ENCODE measurements at regions not wholly inside any gene's neighbourhood (a gene's known extent, or its start where the extent isn't known, plus 50 kb on each side); places are given as distances from the start of the nearest gene placed in this dataset.
"Not testable (repeated sequence)": the region's sequence is repeated elsewhere in the genome, so short reads cannot be mapped to it uniquely, and the experiment has no call there.

GRCh38 chr4:107442538-107443111 is 277.4 kb downstream of the PAPSS1 start:
- H3K27ac ChIP-seq = no peak overlapping the region

GRCh38 chr4:107439401-107439800 is 280.6 kb downstream of the PAPSS1 start:
- H3K27ac ChIP-seq = no peak overlapping the region
- no peak for TF ChIP-seq CTCF (conservative IDR thresholded peaks at IDR 0.05)

More at GRCh38 chr4:107442538-107443111, 277.4 kb downstream of the PAPSS1 start:
- no peak for TF ChIP-seq CTCF (conservative IDR thresholded peaks at IDR 0.05)

GRCh38 chr4:107436471-107436870 is 283.6 kb downstream of the PAPSS1 start:
- not testable (repeated sequence) for H3K27ac ChIP-seq

- H3K27ac ChIP-seq = no peak overlapping the region
- TF ChIP-seq CTCF (conservative IDR thresholded peaks at IDR 0.05) = no peak
Observed at GRCh38 chr4:107432451-107432850, 287.6 kb downstream of the PAPSS1 start.

- TF ChIP-seq CTCF (conservative IDR thresholded peaks at IDR 0.05) = no peak
- H3K27ac ChIP-seq = no peak overlapping the region
Observed at GRCh38 chr4:107423677-107424405, 296.2 kb downstream of the PAPSS1 start.

- H3K27ac ChIP-seq = not testable (repeated sequence)
Observed at GRCh38 chr4:107419536-107419935, 300.5 kb downstream of the PAPSS1 start.

- TF ChIP-seq CTCF (conservative IDR thresholded peaks at IDR 0.05) = no peak
- H3K27ac ChIP-seq = no peak overlapping the region
Observed at GRCh38 chr4:107419052-107419451, 301.0 kb downstream of the PAPSS1 start.

GRCh38 chr4:107415490-107415889 is 304.5 kb downstream of the PAPSS1 start:
- H3K27ac ChIP-seq = not testable (repeated sequence)

- not testable (repeated sequence) for H3K27ac ChIP-seq
Observed at GRCh38 chr4:107409872-107410271, 310.2 kb downstream of the PAPSS1 start.

- no peak for TF ChIP-seq CTCF (conservative IDR thresholded peaks at IDR 0.05)
Observed at GRCh38 chr4:107408968-107409367, 311.1 kb downstream of the PAPSS1 start.

More at GRCh38 chr4:107408968-107409367, 311.1 kb downstream of the PAPSS1 start:
- no peak overlapping the region for H3K27ac ChIP-seq
